NCI-H524 (cell line): ENCODE measurements at regions not wholly inside any gene's neighbourhood (a gene's known extent, or its start where the extent isn't known, plus 50 kb on each side); places are given as distances from the start of the nearest gene placed in this dataset.
"Not testable (repeated sequence)": the region's sequence is repeated elsewhere in the genome, so short reads cannot be mapped to it uniquely, and the experiment has no call there.

Experiments
- DNase-seq, 2 experiments: peaks; one replicate each; lab custom pipeline; 2025; lab: John Stamatoyannopoulos, UW

GRCh38 chr10:38209332-38209731 is 115.2 kb downstream of the ZNF37A start:
- no peak for DNase-seq

DNA sequence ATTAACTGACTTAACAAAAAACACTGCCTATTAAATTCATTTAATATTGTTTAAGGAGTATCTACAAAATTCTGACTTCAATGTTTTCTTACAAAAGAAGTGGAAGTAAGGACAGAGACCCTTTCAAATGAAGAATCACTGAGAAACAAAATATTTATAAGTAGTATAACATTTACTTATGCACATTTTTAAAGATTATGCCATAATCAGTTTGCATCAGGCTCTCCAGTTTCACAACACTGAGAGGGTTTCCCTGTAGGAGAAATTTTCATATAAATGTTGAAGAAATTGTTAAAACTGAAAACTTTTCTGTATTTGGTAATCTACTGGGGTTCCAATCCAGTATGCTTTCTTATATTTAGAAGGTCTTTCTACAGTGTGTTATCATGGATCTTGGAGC is 115.6 kb downstream of the ZNF37A start:
- not testable (repeated sequence) for DNase-seq

DNA sequence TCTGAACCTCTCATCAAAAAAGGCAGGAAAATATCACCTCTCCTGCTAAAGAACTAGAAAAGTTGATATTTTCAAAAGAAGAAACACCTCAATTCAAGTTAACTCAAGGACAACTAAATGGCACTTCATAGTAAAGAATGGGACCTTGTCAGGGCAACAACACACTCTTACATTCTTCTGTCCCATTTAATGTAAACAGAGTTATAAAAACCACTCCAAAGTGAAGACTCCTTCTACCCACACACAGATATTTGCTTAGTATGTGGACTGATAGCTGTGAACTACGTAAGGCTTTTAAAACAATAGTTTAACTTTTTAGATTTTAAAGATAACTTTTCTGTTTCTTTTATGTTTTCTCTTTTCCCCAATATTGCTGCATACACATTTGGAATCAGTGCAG is 118.3 kb downstream of the ZNF37A start:
- DNase-seq: no peak

GRCh38 chr10:38226385-38226784 is 132.2 kb downstream of the ZNF37A start:
- DNase-seq: no peak

DNA sequence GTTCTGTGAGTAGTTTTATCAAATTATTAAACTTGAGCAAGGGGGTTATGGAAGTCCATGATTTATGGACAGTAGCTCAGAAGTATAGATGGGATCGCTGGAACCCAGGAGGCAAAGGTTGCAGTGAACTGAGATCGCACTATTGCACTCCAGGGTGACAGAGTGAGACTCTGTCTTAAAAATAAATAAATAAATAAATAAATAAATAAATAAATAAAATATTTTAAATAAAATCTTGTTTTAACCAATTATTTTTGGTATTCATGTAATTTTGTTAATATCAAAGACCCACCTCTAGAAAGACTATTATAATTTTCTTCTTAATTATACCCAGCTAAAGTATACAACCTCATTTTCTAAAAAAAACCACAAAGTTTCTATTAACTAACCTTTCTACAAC is 134.3 kb downstream of the ZNF37A start:
- DNase-seq: no peak

- not testable (repeated sequence) for DNase-seq
These were observed 144.3 kb downstream of the ZNF37A start for GRCh38 chr10:38238479-38238878.

- not testable (repeated sequence) for DNase-seq
These were observed 148.0 kb downstream of the ZNF37A start for GRCh38 chr10:38242061-38242649.

GRCh38 chr10:38248113-38248512 is 154.0 kb downstream of the ZNF37A start:
- DNase-seq: not testable (repeated sequence)

DNA sequence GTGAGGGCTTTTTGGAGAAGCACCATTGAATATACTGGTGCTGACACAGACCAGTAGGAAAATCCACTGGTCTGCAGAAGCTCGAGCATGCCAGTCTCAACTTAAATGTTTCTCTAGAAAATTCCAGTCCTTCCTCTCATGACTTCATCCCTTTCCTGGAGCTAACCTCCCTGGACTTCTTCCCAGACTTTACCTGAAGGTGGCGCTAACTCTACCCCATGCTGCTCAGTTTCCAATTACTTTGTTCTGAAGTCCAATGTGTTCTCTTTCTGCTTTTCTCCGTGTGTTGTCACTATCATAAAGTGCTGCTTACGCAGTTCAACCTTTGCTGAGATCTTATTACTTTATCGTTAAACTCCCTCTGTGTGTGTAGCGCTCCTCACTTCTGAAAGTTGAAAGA is 158.4 kb downstream of the ZNF37A start:
- DNase-seq: peak in 1 of 2 experiments; percentile 0

GRCh38 chr10:38267555-38267954 is 173.4 kb downstream of the ZNF37A start:
- DNase-seq: not testable (repeated sequence)

DNA sequence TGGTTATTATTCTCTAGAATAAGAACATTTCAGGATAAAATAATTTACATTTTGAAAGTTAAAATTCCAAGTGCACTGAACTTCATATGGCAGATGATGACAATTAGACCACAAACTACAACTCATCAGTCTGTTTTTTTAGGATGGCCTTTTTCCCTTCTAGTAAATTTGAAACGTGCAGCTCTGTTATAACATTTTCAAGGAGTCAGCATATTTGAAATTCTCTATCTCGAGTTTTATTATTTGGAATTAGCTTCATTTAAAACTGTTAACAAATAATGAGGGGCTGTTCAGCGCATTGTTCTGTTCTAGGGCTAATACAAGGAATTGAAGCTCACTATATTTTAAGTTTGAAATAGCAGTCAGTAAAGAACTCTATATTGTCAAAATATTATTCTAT is 176.9 kb downstream of the ZNF37A start:
- DNase-seq: not testable (repeated sequence)

DNA sequence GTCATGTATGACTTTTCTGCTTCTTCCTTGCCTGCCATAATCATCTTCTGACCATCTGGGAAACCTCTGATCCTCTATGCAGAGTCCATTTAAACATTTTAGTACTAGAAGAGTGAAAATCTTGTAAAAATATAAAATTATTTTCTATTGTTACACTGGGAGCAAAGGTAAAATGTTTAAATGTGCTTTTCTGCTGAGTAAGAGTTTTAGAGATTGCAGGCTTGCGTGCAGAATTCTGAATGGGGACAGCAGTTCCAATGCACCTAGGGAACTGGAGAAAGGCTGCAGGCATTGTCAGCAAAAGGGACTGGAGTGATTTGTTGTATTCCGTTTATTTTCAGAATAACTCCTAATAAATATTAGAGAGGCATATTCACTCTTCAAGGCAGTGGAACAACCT is 180.7 kb downstream of the ZNF37A start:
- DNase-seq: not testable (repeated sequence)

- not testable (repeated sequence) for DNase-seq
These were observed 198.4 kb downstream of the ZNF37A start for GRCh38 chr10:38292560-38292959.

- DNase-seq: not testable (repeated sequence)
These were observed 216.0 kb downstream of the ZNF37A start for GRCh38 chr10:38310111-38310510.

GRCh38 chr10:38315090-38315805 is 221.1 kb downstream of the ZNF37A start:
- DNase-seq: not testable (repeated sequence)

DNA sequence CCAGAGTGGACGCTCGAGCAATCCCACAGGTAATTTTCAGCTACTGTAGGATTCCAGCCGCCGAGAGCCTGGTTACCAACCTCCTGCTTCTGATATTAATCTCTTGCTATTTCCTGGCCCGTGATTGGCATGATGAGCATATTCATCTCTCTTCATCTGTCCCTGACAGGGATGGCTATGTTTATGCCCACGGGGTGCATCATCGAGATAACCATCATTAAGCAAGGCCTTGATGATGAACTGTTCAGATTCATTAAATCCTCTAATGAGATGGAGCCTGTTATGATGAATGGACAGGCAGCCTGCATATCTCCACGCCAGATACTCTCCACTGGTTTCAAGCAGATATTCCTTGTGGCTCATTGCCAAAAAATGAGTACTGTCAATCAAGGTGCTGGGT is 227.3 kb downstream of the ZNF37A start:
- not testable (repeated sequence) for DNase-seq

- not testable (repeated sequence) for DNase-seq
These were observed 236.2 kb downstream of the ZNF37A start for GRCh38 chr10:38330306-38330705.

DNA sequence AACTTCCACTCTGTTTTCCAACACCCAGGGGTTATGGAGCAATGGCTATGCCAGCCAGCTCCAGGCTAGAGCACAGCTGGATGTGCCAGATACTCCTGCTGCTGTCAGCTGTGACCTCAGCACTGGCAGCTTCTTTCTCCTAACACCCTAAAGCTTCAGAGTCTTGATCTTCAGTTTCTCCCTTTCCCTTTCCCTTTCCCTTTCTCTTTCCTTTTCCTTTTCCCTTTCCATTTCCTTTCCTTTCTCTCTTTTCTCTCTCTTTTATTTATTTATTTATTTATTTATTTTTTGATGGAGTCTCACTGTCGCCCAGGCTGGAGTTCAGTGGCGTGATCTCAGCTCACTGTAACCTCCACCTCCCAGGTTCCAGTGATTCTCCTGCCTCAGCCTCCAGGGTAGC is 237.0 kb downstream of the ZNF37A start:
- not testable (repeated sequence) for DNase-seq

DNA sequence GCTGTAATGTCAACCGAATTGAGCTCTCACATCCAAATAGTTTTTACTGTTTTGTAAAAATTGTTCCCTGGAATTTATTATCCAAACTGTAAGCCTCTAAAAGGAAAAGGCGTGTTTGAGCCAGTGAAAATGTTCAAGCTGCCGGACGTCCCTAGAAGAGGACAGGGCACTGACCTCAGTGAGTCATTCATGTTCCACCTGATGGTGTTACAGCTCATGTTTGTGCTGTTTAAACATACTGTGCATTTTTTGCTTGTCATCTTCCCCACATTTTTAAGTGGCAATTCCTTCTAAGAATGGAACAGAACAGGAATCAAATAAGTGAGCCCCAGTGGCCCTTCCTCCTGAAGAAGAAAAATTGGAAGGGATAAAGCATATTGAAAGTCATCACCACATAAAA is 239.6 kb downstream of the ZNF37A start:
- DNase-seq: not testable (repeated sequence)

DNA sequence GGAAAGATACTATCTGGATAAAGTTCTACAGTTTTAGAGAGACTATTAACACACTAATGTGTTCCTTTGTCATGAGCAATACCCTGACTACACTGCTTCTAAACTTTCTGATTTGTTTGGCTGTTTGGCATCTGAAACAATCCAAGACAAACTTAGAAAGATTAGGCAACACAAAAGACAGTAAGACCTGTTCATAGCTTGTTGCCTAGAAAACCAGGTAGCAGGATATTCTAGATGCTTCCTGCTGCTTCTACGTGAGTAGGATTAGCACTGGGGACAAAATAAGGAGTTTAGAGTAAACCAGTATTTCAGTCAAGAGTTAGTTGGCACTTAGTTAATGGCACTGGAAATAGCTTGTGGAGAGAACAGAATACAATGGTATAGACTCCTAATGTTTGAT is 256.5 kb downstream of the ZNF37A start:
- not testable (repeated sequence) for DNase-seq

GRCh38 chr10:38354410-38354809 is 260.3 kb downstream of the ZNF37A start:
- not testable (repeated sequence) for DNase-seq

DNA sequence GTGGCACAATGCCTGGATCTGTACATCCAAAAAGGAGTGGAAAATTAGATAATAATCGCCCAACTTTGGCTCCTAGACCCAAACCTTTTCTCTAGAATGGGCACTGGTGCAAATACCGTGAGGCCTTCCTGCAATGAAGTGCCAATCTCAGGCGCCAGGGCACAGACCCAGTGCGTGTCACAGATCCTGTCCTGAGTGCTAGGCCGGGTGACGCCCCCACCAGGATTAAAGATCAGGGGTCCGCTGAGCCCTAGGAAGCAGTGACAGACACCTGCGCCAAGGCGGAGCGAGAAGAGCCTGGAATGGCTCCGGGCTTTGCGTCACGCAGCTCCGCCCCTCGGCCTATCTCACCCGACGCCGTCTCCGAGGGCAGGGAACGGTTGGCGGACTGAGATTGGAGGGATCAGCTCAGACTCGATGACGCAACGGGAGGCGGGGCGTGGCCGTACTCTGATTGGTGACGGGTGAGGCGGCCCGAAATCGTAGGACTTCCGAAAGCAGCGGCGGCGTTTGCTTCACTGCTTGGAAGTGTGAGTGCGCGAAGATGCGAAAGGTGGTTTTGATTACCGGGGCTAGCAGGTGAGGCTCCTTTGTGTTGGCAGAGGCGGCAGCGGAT is 261.9 kb downstream of the ZNF37A start:
- DNase-seq: peak; percentile 5 to 65

DNA sequence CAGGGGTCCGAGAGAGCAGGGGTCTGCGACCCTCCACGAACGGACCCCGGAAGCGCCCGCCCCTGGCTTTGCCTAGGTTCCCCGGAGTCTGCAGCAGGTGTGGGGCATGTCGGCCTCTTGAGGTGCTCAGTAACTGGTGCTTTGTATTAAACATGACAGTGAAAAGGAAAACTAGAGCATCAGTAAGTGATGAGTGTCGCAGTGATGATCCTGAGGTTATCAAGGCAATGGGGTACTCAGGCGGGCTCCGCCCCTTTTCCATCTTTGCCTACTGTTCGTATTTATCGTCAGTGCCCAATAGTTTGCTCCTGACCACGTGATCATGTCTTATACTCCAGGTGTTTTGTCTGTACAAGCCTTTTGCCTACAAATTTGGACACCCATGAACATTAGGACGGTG is 262.4 kb downstream of the ZNF37A start:
- peak in 1 of 2 experiments; percentile 5 for DNase-seq
